ENCODE measurements at regions not wholly inside any gene's neighbourhood (a gene's known extent, or its start where the extent isn't known, plus 50 kb on each side); places are given as distances from the start of the nearest gene placed in this dataset.

DNA sequence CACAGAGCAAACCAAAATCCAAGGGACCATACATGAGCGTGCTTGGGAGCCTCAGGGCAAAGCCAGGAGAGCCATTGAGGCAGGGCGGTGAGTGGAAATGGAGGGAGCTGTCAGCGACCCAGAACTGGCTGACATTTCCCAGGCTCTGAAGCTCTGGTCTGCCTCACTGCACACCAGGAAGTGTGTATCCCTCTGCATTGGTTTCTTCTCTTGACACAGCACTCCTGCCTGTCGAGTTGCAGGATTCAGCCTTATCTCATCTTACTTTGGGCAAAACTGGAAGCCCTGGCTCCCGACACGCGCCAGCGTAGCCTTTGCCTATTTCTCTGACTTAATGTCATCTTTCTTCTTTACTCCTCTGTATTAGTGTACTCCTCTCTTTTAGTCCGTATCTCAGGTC lies 144.7 kb upstream of the HS3ST3A1 start:
- TF ChIP-seq, protein P1, sequence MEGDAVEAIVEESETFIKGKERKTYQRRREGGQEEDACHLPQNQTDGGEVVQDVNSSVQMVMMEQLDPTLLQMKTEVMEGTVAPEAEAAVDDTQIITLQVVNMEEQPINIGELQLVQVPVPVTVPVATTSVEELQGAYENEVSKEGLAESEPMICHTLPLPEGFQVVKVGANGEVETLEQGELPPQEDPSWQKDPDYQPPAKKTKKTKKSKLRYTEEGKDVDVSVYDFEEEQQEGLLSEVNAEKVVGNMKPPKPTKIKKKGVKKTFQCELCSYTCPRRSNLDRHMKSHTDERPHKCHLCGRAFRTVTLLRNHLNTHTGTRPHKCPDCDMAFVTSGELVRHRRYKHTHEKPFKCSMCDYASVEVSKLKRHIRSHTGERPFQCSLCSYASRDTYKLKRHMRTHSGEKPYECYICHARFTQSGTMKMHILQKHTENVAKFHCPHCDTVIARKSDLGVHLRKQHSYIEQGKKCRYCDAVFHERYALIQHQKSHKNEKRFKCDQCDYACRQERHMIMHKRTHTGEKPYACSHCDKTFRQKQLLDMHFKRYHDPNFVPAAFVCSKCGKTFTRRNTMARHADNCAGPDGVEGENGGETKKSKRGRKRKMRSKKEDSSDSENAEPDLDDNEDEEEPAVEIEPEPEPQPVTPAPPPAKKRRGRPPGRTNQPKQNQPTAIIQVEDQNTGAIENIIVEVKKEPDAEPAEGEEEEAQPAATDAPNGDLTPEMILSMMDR (conservative IDR thresholded peaks at IDR 0.05; ENCODE audit: low read depth in 2 of 2): no peak
- TF ChIP-seq ZNF114 (CRISPR knock-in tag; IDR thresholded peaks at IDR 0.05) (no peak), JUNB (IDR thresholded peaks at IDR 0.05; ENCODE audit: unreplicated experiment) (no peak), REST (IDR thresholded peaks at IDR 0.05; ENCODE audit: unreplicated experiment) (no peak), CREB1 (CRISPR knock-in tag; IDR thresholded peaks at IDR 0.05; ENCODE audit: low read depth) (no peak), ZNF331 (CRISPR knock-in tag; IDR thresholded peaks at IDR 0.05; ENCODE audit: low read depth) (no peak), POLR2AphosphoS5 (IDR thresholded peaks at IDR 0.05; ENCODE audit: low read depth) (no peak), EZH2 (IDR thresholded peaks at IDR 0.05; ENCODE audit: low read depth, unreplicated experiment) (no peak), EZH2phosphoT487 (IDR thresholded peaks at IDR 0.05; ENCODE audit: unreplicated experiment) (no peak)

All from GM23338 (cell line).